ENCODE measurements at regions not wholly inside any gene's neighbourhood (a gene's known extent, or its start where the extent isn't known, plus 50 kb on each side); places are given as distances from the start of the nearest gene placed in this dataset.

DNA sequence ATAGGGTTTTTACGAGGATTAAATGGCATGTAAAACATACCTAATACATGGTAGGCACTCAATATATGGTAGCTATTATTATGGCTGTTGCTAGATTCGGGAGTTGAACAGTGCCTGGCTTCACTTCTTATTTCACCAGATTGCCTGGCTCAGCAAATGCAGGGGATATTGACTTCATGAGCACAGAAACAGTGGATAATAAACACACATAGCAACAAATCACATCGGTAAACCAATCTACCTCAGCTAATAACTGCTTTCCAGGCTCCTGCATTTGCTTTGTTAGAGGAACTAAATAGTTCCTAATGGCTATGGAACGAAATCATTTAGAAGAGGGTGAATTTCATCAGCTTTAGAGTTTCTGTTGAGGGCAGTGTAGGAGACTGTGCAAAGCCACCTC is 105.2 kb upstream of the TMCC3 start:
- H3K9me2 ChIP-seq (ENCODE audit: low read depth, low read length): no peaks in the 10 kb centered on the region

DNA sequence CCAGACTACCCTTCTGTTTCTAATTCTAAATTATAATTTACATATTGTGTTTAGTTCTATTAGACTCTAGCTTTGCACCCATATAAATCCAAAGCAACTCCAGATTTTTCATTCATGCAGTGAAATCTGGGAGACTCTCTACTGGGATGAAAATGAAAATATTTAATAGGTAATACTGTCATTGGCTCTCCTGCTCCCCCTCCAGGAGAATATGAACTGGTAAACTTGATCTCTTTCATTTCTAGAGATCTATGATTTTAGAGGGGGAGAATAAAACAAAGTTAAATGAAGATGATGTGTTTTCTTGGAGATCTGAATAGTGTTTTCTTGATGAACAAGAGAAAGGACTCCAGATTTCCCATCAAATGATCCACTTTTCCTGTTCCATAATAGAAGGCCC is 104.3 kb upstream of the TMCC3 start:
- Histone ChIP-seq H3K9ac (ENCODE audit: low read length) (no peak overlapping the region), H4K20me1 (ENCODE audit: insufficient read depth, low read length) (no peaks in the 10 kb centered on the region), H3F3A (ENCODE audit: insufficient read depth, low read length) (no peaks in the 10 kb centered on the region), H3K27ac (ENCODE audit: low read depth, low read length, poor library complexity, severe bottlenecking) (no peak overlapping the region), H3K9me3 (ENCODE audit: low read length) (no peaks in the 10 kb centered on the region), H3K79me2 (ENCODE audit: insufficient read depth, low read length) (no peaks in the 10 kb centered on the region), H3K4me3 (ENCODE audit: low read depth, low read length, poor library complexity, severe bottlenecking) (no peak overlapping the region), H3K4me2 (ENCODE audit: low read length) (no peak overlapping the region), H3K4me1 (ENCODE audit: insufficient read depth, low read length, severe bottlenecking) (no peaks in the 10 kb centered on the region), H3K36me3 (ENCODE audit: insufficient read depth, low read length) (no peaks in the 10 kb centered on the region), H3K27me3 (ENCODE audit: insufficient read depth, low read length) (no peaks in the 10 kb centered on the region), H2AFZ (ENCODE audit: low read length) (no peak overlapping the region), H3K9me2 (ENCODE audit: low read depth, low read length) (no peaks in the 10 kb centered on the region)
- TF ChIP-seq CTCF (IDR thresholded peaks at IDR 0.05; ENCODE audit: low read length) (peak; percentile 33; the same call in 1 of the 2 replicates), EZH2 (IDR thresholded peaks at IDR 0.05; ENCODE audit: borderline replicate concordance, low read length) (no peak)

More for the DNA sequence above, 105.2 kb upstream of the TMCC3 start:
- H3K9ac ChIP-seq (ENCODE audit: low read length): no peak overlapping the region
- TF ChIP-seq EZH2 (IDR thresholded peaks at IDR 0.05; ENCODE audit: borderline replicate concordance, low read length): no peak
- no peak for TF ChIP-seq CTCF (IDR thresholded peaks at IDR 0.05; ENCODE audit: low read length)
- H3K27me3 ChIP-seq (ENCODE audit: insufficient read depth, low read length): no peaks in the 10 kb centered on the region
- H3K4me3 ChIP-seq (ENCODE audit: low read depth, low read length, poor library complexity, severe bottlenecking): no peak overlapping the region
- H3K27ac ChIP-seq (ENCODE audit: low read depth, low read length, poor library complexity, severe bottlenecking): no peak overlapping the region
- no peaks in the 10 kb centered on the region for H3F3A ChIP-seq (ENCODE audit: insufficient read depth, low read length)
- no peaks in the 10 kb centered on the region for H3K36me3 ChIP-seq (ENCODE audit: insufficient read depth, low read length)
- H3K4me2 ChIP-seq (ENCODE audit: low read length): no peak overlapping the region
- H3K4me1 ChIP-seq (ENCODE audit: insufficient read depth, low read length, severe bottlenecking): no peaks in the 10 kb centered on the region
- no peak overlapping the region for H2AFZ ChIP-seq (ENCODE audit: low read length)
- no peaks in the 10 kb centered on the region for H3K9me3 ChIP-seq (ENCODE audit: low read length)
- no peaks in the 10 kb centered on the region for H3K79me2 ChIP-seq (ENCODE audit: insufficient read depth, low read length)
- H4K20me1 ChIP-seq (ENCODE audit: insufficient read depth, low read length): no peaks in the 10 kb centered on the region

DNA sequence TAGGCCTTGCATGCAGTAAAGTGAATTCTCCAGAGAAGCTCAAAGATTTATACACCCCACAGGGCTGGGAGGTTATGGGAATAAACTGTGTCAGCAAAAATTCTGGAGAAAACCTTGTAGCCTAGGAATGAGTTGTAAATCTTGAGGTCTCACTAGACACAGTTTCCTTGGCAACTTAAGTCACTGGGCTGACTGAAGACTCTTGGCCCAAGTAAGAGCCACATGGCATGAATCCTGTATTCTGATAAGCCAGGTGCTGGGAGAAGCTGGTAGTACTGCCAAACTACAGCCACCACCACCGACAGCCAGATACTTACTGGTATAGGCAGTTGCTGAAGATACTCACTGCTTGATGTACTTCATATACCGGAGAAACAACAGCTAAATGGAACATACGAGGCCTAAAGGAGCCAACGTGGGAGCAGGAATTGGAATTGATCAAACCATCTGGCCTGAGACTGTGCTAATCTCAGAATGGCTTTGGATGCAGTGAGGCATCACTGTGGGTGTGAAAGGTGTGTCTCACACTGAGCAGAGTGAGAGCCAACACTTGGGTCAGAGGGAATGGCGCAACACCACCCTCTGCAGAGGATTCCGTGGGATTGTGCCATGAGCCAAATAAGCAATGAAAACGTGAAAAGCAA is 102.8 kb upstream of the TMCC3 start:
- Histone ChIP-seq H3K27ac (ENCODE audit: low read depth, low read length, poor library complexity, severe bottlenecking) (no peak overlapping the region), H3K9me2 (ENCODE audit: low read depth, low read length) (no peaks in the 10 kb centered on the region), H3K4me3 (ENCODE audit: low read depth, low read length, poor library complexity, severe bottlenecking) (no peak overlapping the region), H3K9me3 (ENCODE audit: low read length) (no peaks in the 10 kb centered on the region), H3F3A (ENCODE audit: insufficient read depth, low read length) (no peaks in the 10 kb centered on the region), H3K4me1 (ENCODE audit: insufficient read depth, low read length, severe bottlenecking) (no peaks in the 10 kb centered on the region), H3K9ac (ENCODE audit: low read length) (no peak overlapping the region), H4K20me1 (ENCODE audit: insufficient read depth, low read length) (no peaks in the 10 kb centered on the region), H3K27me3 (ENCODE audit: insufficient read depth, low read length) (no peaks in the 10 kb centered on the region), H2AFZ (ENCODE audit: low read length) (no peak overlapping the region), H3K4me2 (ENCODE audit: low read length) (no peak overlapping the region), H3K79me2 (ENCODE audit: insufficient read depth, low read length) (no peaks in the 10 kb centered on the region), H3K36me3 (ENCODE audit: insufficient read depth, low read length) (no peaks in the 10 kb centered on the region)
- TF ChIP-seq CTCF (IDR thresholded peaks at IDR 0.05; ENCODE audit: low read length) (no peak), EZH2 (IDR thresholded peaks at IDR 0.05; ENCODE audit: borderline replicate concordance, low read length) (no peak)
